ENCODE measurements at regions not wholly inside any gene's neighbourhood (a gene's known extent, or its start where the extent isn't known, plus 50 kb on each side); places are given as distances from the start of the nearest gene placed in this dataset.

DNA sequence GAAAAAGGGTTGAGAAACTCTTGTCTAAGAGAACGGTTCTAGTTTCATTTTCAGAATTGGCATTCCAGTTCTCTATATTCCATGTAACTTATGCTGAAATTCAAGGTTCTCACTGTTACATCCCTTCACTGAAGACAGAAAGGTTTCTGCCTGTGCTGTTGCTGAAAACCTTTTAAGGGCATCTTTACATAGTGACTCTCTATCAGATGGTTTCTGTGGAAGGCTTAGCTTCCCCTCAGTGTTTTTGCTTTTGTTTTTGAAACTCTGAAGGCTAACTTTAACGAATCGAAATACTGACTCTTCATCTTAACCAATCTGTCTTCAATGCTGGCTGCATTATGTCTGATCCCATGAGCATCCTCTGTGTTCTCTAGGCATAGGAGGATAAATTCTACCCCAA lies 1286.2 kb upstream of the EYS start:
- no peak overlapping the region for H3K9ac ChIP-seq (ENCODE audit: low read depth, low read length)
- H4K20me1 ChIP-seq (ENCODE audit: insufficient read depth, low read length), result no peaks in the 10 kb centered on the region
- H3K27ac ChIP-seq (ENCODE audit: low read length), result no peak overlapping the region
- H3K4me2 ChIP-seq (ENCODE audit: insufficient read depth, low read length), result no peak overlapping the region
- H3K27me3 ChIP-seq (ENCODE audit: insufficient read depth, low read length, poor library complexity), result no peaks in the 10 kb centered on the region
- ATAC-seq (ENCODE audit: insufficient read depth, low read depth) (no peak), DNase-seq (no peak)
- H2AFZ ChIP-seq (ENCODE audit: low read depth, low read length), result no peak overlapping the region
- H3K79me2 ChIP-seq (ENCODE audit: insufficient read depth, low read length), result no peaks in the 10 kb centered on the region
- no peaks in the 10 kb centered on the region for H3K9me3 ChIP-seq (ENCODE audit: insufficient read depth, low read length, severe bottlenecking)
- no peaks in the 10 kb centered on the region for H3K36me3 ChIP-seq (ENCODE audit: insufficient read depth, low read length)
- H3K4me1 ChIP-seq (ENCODE audit: insufficient read depth, low read length), result no peaks in the 10 kb centered on the region
- no peak for TF ChIP-seq EZH2 (IDR thresholded peaks at IDR 0.05; ENCODE audit: borderline replicate concordance, low read depth, low read length, severe bottlenecking)
- TF ChIP-seq, protein P1, sequence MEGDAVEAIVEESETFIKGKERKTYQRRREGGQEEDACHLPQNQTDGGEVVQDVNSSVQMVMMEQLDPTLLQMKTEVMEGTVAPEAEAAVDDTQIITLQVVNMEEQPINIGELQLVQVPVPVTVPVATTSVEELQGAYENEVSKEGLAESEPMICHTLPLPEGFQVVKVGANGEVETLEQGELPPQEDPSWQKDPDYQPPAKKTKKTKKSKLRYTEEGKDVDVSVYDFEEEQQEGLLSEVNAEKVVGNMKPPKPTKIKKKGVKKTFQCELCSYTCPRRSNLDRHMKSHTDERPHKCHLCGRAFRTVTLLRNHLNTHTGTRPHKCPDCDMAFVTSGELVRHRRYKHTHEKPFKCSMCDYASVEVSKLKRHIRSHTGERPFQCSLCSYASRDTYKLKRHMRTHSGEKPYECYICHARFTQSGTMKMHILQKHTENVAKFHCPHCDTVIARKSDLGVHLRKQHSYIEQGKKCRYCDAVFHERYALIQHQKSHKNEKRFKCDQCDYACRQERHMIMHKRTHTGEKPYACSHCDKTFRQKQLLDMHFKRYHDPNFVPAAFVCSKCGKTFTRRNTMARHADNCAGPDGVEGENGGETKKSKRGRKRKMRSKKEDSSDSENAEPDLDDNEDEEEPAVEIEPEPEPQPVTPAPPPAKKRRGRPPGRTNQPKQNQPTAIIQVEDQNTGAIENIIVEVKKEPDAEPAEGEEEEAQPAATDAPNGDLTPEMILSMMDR (IDR thresholded peaks at IDR 0.05; ENCODE audit: borderline replicate concordance, extremely low read depth, low read length, poor library complexity, severe bottlenecking), result no peak
- no peak overlapping the region for H3K4me3 ChIP-seq (ENCODE audit: low read depth in 1 of 2, low read length in 2 of 2)

DNA sequence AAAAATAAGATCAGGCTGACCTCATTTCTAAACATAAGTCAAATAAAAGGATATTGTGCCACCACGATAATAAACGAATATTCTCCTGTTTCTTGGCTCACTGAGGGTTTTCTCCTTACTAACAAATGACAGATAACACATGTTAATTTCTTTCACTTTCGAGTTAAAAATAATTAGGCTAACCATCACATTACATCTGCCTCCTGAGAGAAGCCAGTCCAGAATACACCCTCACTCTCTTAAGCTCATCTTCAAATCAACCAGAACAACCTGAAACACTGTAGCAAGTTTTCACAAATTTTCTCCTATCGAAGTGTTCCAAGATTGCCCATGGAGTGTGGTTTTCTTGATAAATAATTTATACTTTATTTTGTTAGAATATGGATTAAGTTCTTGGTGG lies 1285.6 kb upstream of the EYS start:
- no peak overlapping the region for H3K4me3 ChIP-seq (ENCODE audit: low read depth in 1 of 2, low read length in 2 of 2)
- H3K9ac ChIP-seq (ENCODE audit: low read depth, low read length), result no peak overlapping the region
- no peak overlapping the region for H2AFZ ChIP-seq (ENCODE audit: low read depth, low read length)

DNA sequence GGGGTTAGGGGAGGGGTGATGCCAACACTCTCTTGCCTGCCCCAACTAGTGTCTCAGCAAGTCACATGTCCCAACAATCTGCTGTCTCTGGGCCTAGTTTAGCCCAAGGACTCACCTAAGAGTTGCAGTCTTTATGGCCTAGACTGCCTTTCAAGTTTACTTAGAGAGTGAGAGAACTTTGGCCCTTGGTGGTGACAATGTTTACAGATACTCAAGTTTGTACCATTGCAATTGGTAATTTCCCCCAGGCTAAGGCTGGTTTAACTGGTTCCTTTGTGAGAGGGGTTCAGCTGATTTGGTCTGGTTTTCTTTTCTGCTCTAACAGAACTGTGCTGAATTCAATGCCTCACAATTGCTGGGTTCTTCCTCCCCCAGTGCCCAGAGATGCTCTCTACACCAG lies 1279.9 kb upstream of the EYS start:
- Histone ChIP-seq H3K79me2 (ENCODE audit: insufficient read depth, low read length) (no peaks in the 10 kb centered on the region), H3K27me3 (ENCODE audit: insufficient read depth, low read length, poor library complexity) (no peaks in the 10 kb centered on the region), H3K27ac (ENCODE audit: low read length) (no peak overlapping the region), H3K9me3 (ENCODE audit: insufficient read depth, low read length, severe bottlenecking) (no peaks in the 10 kb centered on the region), H4K20me1 (ENCODE audit: insufficient read depth, low read length) (no peaks in the 10 kb centered on the region), H3K4me3 (ENCODE audit: low read depth in 1 of 2, low read length in 2 of 2) (no peak overlapping the region), H3K4me2 (ENCODE audit: insufficient read depth, low read length) (no peak overlapping the region), H3K4me1 (ENCODE audit: insufficient read depth, low read length) (no peaks in the 10 kb centered on the region), H3K36me3 (ENCODE audit: insufficient read depth, low read length) (no peaks in the 10 kb centered on the region), H2AFZ (ENCODE audit: low read depth, low read length) (no peak overlapping the region), H3K9ac (ENCODE audit: low read depth, low read length) (no peak overlapping the region)
- DNase-seq, result no peak
- ATAC-seq (ENCODE audit: insufficient read depth, low read depth), result no peak
- TF ChIP-seq, protein P1 (IDR thresholded peaks at IDR 0.05; ENCODE audit: borderline replicate concordance, extremely low read depth, low read length, poor library complexity, severe bottlenecking), result no peak
- no peak for TF ChIP-seq EZH2 (IDR thresholded peaks at IDR 0.05; ENCODE audit: borderline replicate concordance, low read depth, low read length, severe bottlenecking)

More for the DNA sequence above, 1285.6 kb upstream of the EYS start:
- no peaks in the 10 kb centered on the region for H3K9me3 ChIP-seq (ENCODE audit: insufficient read depth, low read length, severe bottlenecking)
- no peaks in the 10 kb centered on the region for H3K36me3 ChIP-seq (ENCODE audit: insufficient read depth, low read length)
- H3K27me3 ChIP-seq (ENCODE audit: insufficient read depth, low read length, poor library complexity), result no peaks in the 10 kb centered on the region
- ATAC-seq (ENCODE audit: insufficient read depth, low read depth) (no peak), DNase-seq (no peak)
- no peak for TF ChIP-seq EZH2 (IDR thresholded peaks at IDR 0.05; ENCODE audit: borderline replicate concordance, low read depth, low read length, severe bottlenecking)
- TF ChIP-seq, protein P1 (IDR thresholded peaks at IDR 0.05; ENCODE audit: borderline replicate concordance, extremely low read depth, low read length, poor library complexity, severe bottlenecking), result no peak
- no peaks in the 10 kb centered on the region for H3K79me2 ChIP-seq (ENCODE audit: insufficient read depth, low read length)
- H3K27ac ChIP-seq (ENCODE audit: low read length), result no peak overlapping the region
- no peak overlapping the region for H3K4me2 ChIP-seq (ENCODE audit: insufficient read depth, low read length)
- H3K4me1 ChIP-seq (ENCODE audit: insufficient read depth, low read length), result no peaks in the 10 kb centered on the region
- no peaks in the 10 kb centered on the region for H4K20me1 ChIP-seq (ENCODE audit: insufficient read depth, low read length)

DNA sequence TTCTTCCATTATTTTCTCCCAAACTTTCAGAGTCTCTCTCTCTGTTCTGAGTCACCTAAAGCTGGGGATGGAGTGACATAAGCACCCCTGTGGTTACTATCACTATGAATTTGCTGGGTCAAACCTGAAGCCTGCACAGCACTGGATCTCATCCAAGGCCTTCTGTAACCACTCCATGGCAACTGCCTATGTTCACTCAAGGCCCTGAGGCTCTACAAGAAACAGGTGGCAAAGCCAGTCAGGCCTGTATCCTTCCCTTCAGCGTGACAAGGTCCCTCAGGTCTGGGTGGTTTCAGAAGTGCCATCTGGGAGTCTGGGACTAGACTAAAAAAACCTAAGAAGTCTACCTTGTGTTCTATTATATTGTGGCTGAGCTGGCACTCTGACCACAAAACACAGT lies 1278.8 kb upstream of the EYS start:
- H2AFZ ChIP-seq (ENCODE audit: low read depth, low read length), result no peak overlapping the region
- H3K79me2 ChIP-seq (ENCODE audit: insufficient read depth, low read length), result no peaks in the 10 kb centered on the region
- DNase-seq (no peak), ATAC-seq (ENCODE audit: insufficient read depth, low read depth) (no peak)
- H3K36me3 ChIP-seq (ENCODE audit: insufficient read depth, low read length), result no peaks in the 10 kb centered on the region
- no peaks in the 10 kb centered on the region for H3K4me1 ChIP-seq (ENCODE audit: insufficient read depth, low read length)
- no peaks in the 10 kb centered on the region for H4K20me1 ChIP-seq (ENCODE audit: insufficient read depth, low read length)
- TF ChIP-seq EZH2 (IDR thresholded peaks at IDR 0.05; ENCODE audit: borderline replicate concordance, low read depth, low read length, severe bottlenecking), result no peak
- H3K4me3 ChIP-seq (ENCODE audit: low read depth in 1 of 2, low read length in 2 of 2), result no peak overlapping the region
- no peak overlapping the region for H3K27ac ChIP-seq (ENCODE audit: low read length)
- H3K9me3 ChIP-seq (ENCODE audit: insufficient read depth, low read length, severe bottlenecking), result no peaks in the 10 kb centered on the region
- no peaks in the 10 kb centered on the region for H3K27me3 ChIP-seq (ENCODE audit: insufficient read depth, low read length, poor library complexity)
- no peak overlapping the region for H3K9ac ChIP-seq (ENCODE audit: low read depth, low read length)
- no peak overlapping the region for H3K4me2 ChIP-seq (ENCODE audit: insufficient read depth, low read length)
